Activated B cell treated with CpG ODN at 0.5 μM for 24 hours (primary cell): ENCODE measurements at regions not wholly inside any gene's neighbourhood (a gene's known extent, or its start where the extent isn't known, plus 50 kb on each side); places are given as distances from the start of the nearest gene placed in this dataset.

Experiments
- ATAC-seq: fragments of 200-7000 bp; cut with Tn5 transposase; one replicate; pipeline ENCODE4 v1.10.0; 2021; ENCODE audit warnings: low read depth, mild to moderate bottlenecking, moderate library complexity
- CTCF ChIA-PET: fragments of 350-600 bp; sonication (Branson Sonifier 250); formaldehyde crosslinking; loops from one replicate; lab custom pipeline; 2021; ENCODE audit warnings: antibody characterized with exemption; lab: Charles Lee
- POLR2A ChIA-PET: fragments of 350-600 bp; sonication (Branson Sonifier 250); formaldehyde crosslinking; loops from one replicate; lab custom pipeline; 2021; ENCODE audit warnings: antibody characterized with exemption; lab: Charles Lee
- DNase-seq: peaks from one replicate; pipeline ENCODE4 v3.0.0; 2022
- H3K27ac Mint-ChIP-seq: one replicate; pipeline ENCODE4 v1.8.0; 2020; ENCODE audit warnings: mixed read lengths
- H3K27me3 Mint-ChIP-seq: one replicate; pipeline ENCODE4 v1.8.0; 2021; ENCODE audit warnings: mixed read lengths
- H3K36me3 Mint-ChIP-seq: one replicate; pipeline ENCODE4 v1.8.0; 2021; ENCODE audit warnings: low read depth, mixed read lengths
- H3K4me1 Mint-ChIP-seq: one replicate; pipeline ENCODE4 v1.8.0; 2021; ENCODE audit warnings: mixed read lengths
- H3K4me3 Mint-ChIP-seq: one replicate; pipeline ENCODE4 v1.8.0; 2020; ENCODE audit warnings: mild to moderate bottlenecking, mixed read lengths
- H3K9me3 Mint-ChIP-seq: one replicate; pipeline ENCODE4 v1.8.0; 2020; ENCODE audit warnings: mixed read lengths
- intact Hi-C: fragments of 100-400 bp; cut with micrococcal nuclease; formaldehyde crosslinking; loops from one replicate; pipeline ENCODE4 v1.15.1; 2024
- TF ChIP-seq, protein P1 (sequence below): fragments of 200-600 bp; IDR thresholded peaks from one replicate; pipeline ENCODE4 v1.8.0; 2022; ENCODE audit warnings: antibody characterized with exemption, mild to moderate bottlenecking

DNA sequence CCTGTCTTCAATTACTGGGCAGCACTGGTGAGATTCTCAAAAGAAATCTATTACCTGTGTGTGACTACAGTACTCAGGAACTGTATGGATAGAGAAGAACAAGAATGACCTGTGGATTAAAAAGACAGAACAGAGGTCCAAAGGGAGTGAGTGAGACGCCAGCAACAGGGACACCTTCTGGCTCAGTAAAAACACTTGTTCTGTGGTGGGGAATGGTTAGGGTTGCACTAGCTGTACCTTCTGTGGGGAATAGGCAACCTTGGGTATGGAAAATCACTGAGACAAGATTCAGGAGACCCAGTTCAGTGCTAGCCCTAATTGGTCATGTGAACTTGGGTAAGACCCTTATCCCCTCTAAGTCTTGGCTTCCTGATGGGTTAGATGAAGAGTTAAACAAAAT is 986.0 kb downstream of the TSN start:
- no peaks in the 10 kb centered on the region for H3K4me1 Mint-ChIP-seq
- H3K36me3 Mint-ChIP-seq, result no peaks in the 10 kb centered on the region
- ChIA-PET POLR2A (no interaction called here), CTCF (no interaction called here)
- DNase-seq (no peak), ATAC-seq (no peak)
- H3K27me3 Mint-ChIP-seq, result no peaks in the 10 kb centered on the region
- H3K27ac Mint-ChIP-seq, result no peak overlapping the region
- peaks cover 2% of the 10 kb centered on the region for H3K9me3 Mint-ChIP-seq
- intact Hi-C loops, result no loop called here
- TF ChIP-seq, protein P1, sequence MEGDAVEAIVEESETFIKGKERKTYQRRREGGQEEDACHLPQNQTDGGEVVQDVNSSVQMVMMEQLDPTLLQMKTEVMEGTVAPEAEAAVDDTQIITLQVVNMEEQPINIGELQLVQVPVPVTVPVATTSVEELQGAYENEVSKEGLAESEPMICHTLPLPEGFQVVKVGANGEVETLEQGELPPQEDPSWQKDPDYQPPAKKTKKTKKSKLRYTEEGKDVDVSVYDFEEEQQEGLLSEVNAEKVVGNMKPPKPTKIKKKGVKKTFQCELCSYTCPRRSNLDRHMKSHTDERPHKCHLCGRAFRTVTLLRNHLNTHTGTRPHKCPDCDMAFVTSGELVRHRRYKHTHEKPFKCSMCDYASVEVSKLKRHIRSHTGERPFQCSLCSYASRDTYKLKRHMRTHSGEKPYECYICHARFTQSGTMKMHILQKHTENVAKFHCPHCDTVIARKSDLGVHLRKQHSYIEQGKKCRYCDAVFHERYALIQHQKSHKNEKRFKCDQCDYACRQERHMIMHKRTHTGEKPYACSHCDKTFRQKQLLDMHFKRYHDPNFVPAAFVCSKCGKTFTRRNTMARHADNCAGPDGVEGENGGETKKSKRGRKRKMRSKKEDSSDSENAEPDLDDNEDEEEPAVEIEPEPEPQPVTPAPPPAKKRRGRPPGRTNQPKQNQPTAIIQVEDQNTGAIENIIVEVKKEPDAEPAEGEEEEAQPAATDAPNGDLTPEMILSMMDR, result no peak
- no peak overlapping the region for H3K4me3 Mint-ChIP-seq

DNA sequence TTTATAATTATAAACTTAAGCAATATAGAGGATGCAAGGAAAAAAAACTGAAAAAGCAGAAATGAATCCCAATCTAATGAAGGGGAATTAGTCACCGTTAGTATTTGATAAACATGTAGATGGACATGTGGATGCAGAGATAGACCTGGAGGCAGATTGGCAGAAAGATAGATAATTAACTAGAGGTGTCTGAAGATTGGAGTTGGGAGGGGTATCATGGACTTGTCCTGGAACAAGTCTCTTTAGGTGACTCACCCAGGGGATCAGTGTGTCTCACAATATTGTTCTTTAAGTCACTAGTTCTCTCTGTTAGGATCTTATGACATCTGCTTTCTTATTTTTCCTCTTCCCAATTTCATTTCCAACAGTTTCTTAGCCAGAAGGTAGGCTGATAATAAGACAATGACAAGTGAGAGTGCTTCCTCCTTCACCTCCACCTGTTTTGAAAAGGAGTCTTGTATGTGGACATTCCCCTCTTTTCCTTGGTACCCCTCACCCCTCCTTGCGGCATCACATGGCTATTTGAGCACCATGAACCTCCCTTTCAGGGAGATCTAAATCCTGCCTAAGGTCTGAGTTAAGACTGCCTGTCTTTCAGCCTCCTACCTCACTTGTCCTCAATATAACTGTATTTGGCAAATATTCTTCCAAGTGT is 987.7 kb downstream of the TSN start:
- peaks cover 2% of the 10 kb centered on the region for H3K9me3 Mint-ChIP-seq
- H3K4me1 Mint-ChIP-seq, result no peaks in the 10 kb centered on the region
- H3K27ac Mint-ChIP-seq, result no peak overlapping the region
- no peaks in the 10 kb centered on the region for H3K27me3 Mint-ChIP-seq
- no peaks in the 10 kb centered on the region for H3K36me3 Mint-ChIP-seq
- CTCF ChIA-PET, result no interaction called here
- DNase-seq, result no peak
- no peak for ATAC-seq
- no peak overlapping the region for H3K4me3 Mint-ChIP-seq
- POLR2A ChIA-PET, result no interaction called here
- intact Hi-C loops, result no loop called here
- TF ChIP-seq, protein P1, result no peak

DNA sequence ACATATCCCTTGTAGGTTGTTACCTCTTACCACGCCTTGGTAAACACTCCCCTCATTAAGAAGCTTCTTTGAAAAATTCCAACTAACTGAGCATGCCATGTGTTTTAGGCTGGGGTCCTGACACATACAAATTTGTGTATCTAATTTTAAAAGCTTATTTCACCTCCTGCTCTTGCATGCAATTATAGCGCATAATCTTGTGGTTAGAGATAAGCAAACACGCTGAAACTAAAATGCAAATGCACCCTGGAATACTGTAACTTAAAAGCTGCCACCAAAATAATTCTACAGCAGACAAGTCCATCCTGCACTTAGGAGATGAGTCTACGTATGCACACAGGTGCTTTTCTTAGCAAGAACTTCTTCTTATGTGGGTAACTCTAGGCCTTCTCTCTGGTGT is 990.2 kb downstream of the TSN start:
- POLR2A ChIA-PET, result no interaction called here
- ATAC-seq (no peak), DNase-seq (no peak)
- Mint-ChIP-seq H3K27me3 (no peaks in the 10 kb centered on the region), H3K27ac (no peak overlapping the region), H3K4me1 (no peaks in the 10 kb centered on the region), H3K4me3 (no peak overlapping the region), H3K9me3 (peaks cover 2% of the 10 kb centered on the region), H3K36me3 (no peaks in the 10 kb centered on the region)
- intact Hi-C loops, result no loop called here
- TF ChIP-seq, protein P1, result no peak
- CTCF ChIA-PET, result interaction anchor here (0.6 kb wide), 1 partner anchor 34 kb away, joined by 3 read pairs; no protein-coding TSS in a partner anchor

DNA sequence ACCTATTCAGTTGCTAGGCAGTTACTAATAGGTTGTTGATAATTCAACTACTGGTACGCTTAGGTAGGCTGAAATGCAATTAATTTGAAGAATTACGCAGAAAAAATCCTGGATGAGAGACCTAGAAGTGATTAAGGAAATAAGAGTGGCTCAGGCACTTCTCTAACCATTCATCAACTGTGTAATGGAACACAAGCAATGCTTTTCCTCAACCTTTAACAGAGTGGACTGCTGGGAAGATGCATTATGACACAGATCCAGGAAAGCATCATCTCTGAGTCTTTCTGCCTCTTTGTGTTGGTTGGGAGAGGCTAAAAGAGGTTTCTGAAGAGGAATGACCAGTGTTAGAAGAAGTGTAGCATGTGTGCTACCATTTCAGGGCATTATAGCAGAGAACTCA is 992.2 kb downstream of the TSN start:
- CTCF ChIA-PET, result no interaction called here
- no peaks in the 10 kb centered on the region for H3K36me3 Mint-ChIP-seq
- H3K27me3 Mint-ChIP-seq, result no peaks in the 10 kb centered on the region
- no peak for DNase-seq
- no peak overlapping the region for H3K4me3 Mint-ChIP-seq
- ATAC-seq, result no peak
- TF ChIP-seq, protein P1, result no peak
- peaks cover 3% of the 10 kb centered on the region for H3K9me3 Mint-ChIP-seq
- H3K4me1 Mint-ChIP-seq, result no peaks in the 10 kb centered on the region
- POLR2A ChIA-PET, result no interaction called here
- intact Hi-C loops, result no loop called here
- H3K27ac Mint-ChIP-seq, result no peak overlapping the region

DNA sequence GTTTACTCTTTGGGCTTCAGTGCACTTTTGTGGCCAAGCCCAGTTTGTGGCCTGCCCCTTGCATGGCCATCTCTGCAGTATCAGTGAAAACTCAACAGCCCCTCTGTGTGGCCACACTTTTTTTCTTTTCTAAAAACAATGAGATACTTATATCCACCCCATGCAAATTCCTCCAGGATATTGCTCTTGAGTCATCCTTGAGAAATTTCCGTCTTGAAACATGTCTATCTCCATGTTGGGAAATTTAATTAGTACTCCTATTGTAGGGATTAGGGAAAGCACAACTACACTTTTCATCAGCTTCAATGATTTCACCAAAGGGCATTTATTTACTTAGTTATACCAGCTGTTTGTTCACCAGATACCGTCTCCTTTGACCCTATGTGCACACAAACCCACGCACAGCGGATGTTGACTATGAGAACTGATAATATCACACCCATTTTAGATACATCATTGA is 993.1 kb downstream of the TSN start:
- no peak for DNase-seq
- Mint-ChIP-seq H3K9me3 (peaks cover 2% of the 10 kb centered on the region), H3K27me3 (no peaks in the 10 kb centered on the region), H3K4me3 (no peak overlapping the region), H3K4me1 (no peaks in the 10 kb centered on the region), H3K27ac (no peak overlapping the region), H3K36me3 (no peaks in the 10 kb centered on the region)
- TF ChIP-seq, protein P1, result no peak
- ChIA-PET CTCF (no interaction called here), POLR2A (no interaction called here)
- no peak for ATAC-seq
- intact Hi-C loops, result no loop called here
